ENCODE measurements at regions not wholly inside any gene's neighbourhood (a gene's known extent, or its start where the extent isn't known, plus 50 kb on each side); places are given as distances from the start of the nearest gene placed in this dataset.

DNA sequence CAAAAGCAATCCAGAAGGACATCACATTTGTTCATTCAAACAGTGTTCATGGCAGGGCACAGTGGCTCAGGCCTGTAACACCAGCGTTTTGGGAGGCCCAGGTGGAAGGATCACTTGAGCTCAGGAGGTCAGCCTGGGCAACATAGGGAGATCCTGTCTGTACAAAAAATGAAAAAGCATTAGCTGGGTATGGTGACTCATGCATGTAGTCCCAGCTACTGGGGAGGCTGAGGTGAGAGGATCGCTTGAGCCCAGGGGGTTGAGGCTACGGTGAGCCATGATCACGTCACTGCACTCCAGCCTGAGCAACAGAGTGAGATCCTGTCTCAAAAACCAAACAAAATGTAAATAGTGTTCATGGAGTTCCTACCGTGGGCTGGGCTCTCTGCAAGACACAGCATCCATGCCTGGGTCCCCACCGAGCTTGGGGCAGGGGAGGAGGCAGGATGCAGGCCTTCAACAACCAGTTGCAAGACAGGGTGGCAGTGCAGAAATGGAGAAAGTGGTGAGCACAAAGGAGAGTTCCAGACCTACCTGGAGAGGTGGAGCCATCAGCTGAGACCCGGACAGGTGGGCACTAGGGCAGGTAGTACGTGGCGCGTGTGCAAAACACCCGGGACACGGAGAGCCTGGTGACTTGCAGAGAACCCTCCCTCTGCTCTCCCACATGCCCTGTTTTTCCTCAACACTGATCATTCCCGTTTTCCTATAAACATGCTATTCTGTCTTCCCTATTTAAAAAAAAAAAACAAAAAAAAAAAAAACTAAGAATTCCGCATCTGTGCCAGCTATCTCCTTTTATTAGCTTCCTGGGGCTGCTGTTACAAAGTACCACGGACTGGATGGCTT is 138.9 kb downstream of the TOMM20 start:
- peak overlapping the region; percentile 91 to 99 (median 96) for H3K27ac ChIP-seq
- no peaks in the 10 kb centered on the region for H3K9me3 ChIP-seq
- H3K27me3 ChIP-seq: no peaks in the 10 kb centered on the region
- no peaks in the 10 kb centered on the region for H3K36me3 ChIP-seq
- 79 to 86% methylated on average over 11 to 13 of the region's 15 CpGs for WGBS, 2 donors (ENCODE audit: low coverage in 1 of 2)
- ATAC-seq: no peak
- no peak for TF ChIP-seq POLR2A (IDR thresholded peaks at IDR 0.05)
- no peak for TF ChIP-seq EP300 (IDR thresholded peaks at IDR 0.05)
- no peak for TF ChIP-seq POLR2AphosphoS5 (IDR thresholded peaks at IDR 0.05)
- no peak for TF ChIP-seq CTCF (IDR thresholded peaks at IDR 0.05)
- H3K4me3 ChIP-seq: no peak overlapping the region
- H3K4me1 ChIP-seq: peaks cover 15 to 53% (median 34%) of the 10 kb centered on the region in 3 donors

DNA sequence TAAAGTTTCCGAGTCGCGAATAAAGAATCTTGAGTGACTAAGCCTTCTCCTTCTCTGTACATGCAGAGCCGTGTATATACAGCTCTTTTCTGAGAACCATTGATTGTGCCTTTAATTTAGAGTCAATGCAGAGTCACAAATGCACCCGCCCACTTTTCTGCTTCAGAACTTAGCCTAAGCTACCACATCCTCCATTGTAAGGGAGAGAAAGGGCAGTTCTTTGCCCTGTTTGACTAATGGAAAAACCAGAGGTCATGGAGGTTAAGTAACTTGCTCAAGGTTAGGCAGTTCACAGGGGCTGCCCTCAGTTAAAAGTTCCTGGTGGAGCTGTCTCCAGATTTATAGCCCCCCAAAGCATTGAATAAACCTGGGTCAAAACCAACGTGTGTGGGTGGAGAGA is 139.6 kb downstream of the TOMM20 start:
- Histone ChIP-seq H3K4me1 (peaks cover 15 to 60% (median 34%) of the 10 kb centered on the region in 3 donors), H3K4me3 (no peak overlapping the region), H3K27ac (peak overlapping the region; percentile 91 to 99 (median 96)), H3K9me3 (no peaks in the 10 kb centered on the region), H3K27me3 (no peaks in the 10 kb centered on the region), H3K36me3 (no peaks in the 10 kb centered on the region)
- ATAC-seq: no peak
- TF ChIP-seq POLR2AphosphoS5 (IDR thresholded peaks at IDR 0.05) (no peak), POLR2A (IDR thresholded peaks at IDR 0.05) (no peak), EP300 (IDR thresholded peaks at IDR 0.05) (no peak), CTCF (IDR thresholded peaks at IDR 0.05) (no peak)
- 83 to 88% methylated on average over 4 to 5 of the region's 6 CpGs for WGBS, 2 donors (ENCODE audit: low coverage in 1 of 2)

GRCh38 chr1:234988536-234988935 is 140.1 kb downstream of the TOMM20 start:
- 63 to 78% methylated on average over 4 of the region's 4 CpGs for WGBS, 2 donors (ENCODE audit: low coverage in 1 of 2)
- TF ChIP-seq CTCF (IDR thresholded peaks at IDR 0.05): no peak
- TF ChIP-seq POLR2A (IDR thresholded peaks at IDR 0.05): no peak
- no peak for TF ChIP-seq EP300 (IDR thresholded peaks at IDR 0.05)
- no peak for TF ChIP-seq POLR2AphosphoS5 (IDR thresholded peaks at IDR 0.05)
- Histone ChIP-seq H3K27ac (peak overlapping the region; percentile 91 to 99 (median 96)), H3K4me1 (peaks cover 15 to 65% (median 34%) of the 10 kb centered on the region in 3 donors), H3K27me3 (no peaks in the 10 kb centered on the region), H3K36me3 (no peaks in the 10 kb centered on the region), H3K9me3 (no peaks in the 10 kb centered on the region), H3K4me3 (no peak overlapping the region)
- ATAC-seq: no peak

- Histone ChIP-seq H3K4me1 (peaks cover 15 to 69% (median 34%) of the 10 kb centered on the region in 3 donors), H3K36me3 (no peaks in the 10 kb centered on the region), H3K27me3 (no peaks in the 10 kb centered on the region), H3K9me3 (no peaks in the 10 kb centered on the region), H3K27ac (peak overlapping the region; percentile 91 to 99 (median 96)), H3K4me3 (no peak overlapping the region)
- no peak for TF ChIP-seq POLR2AphosphoS5 (IDR thresholded peaks at IDR 0.05)
- no peak for TF ChIP-seq CTCF (IDR thresholded peaks at IDR 0.05)
- no peak for TF ChIP-seq POLR2A (IDR thresholded peaks at IDR 0.05)
- TF ChIP-seq EP300 (IDR thresholded peaks at IDR 0.05): no peak
- WGBS, 2 donors (ENCODE audit: low coverage in 1 of 2): 22% methylated on average over 2 of the region's 2 CpGs; no CpG with 5 or more reads in 1 of the 2 donors
- ATAC-seq: no peak
Observed at GRCh38 chr1:234988155-234988517, 140.5 kb downstream of the TOMM20 start.
